ENCODE measurements at regions not wholly inside any gene's neighbourhood (a gene's known extent, or its start where the extent isn't known, plus 50 kb on each side); places are given as distances from the start of the nearest gene placed in this dataset.
"Not testable (repeated sequence)": the region's sequence is repeated elsewhere in the genome, so short reads cannot be mapped to it uniquely, and the experiment has no call there.

DNA sequence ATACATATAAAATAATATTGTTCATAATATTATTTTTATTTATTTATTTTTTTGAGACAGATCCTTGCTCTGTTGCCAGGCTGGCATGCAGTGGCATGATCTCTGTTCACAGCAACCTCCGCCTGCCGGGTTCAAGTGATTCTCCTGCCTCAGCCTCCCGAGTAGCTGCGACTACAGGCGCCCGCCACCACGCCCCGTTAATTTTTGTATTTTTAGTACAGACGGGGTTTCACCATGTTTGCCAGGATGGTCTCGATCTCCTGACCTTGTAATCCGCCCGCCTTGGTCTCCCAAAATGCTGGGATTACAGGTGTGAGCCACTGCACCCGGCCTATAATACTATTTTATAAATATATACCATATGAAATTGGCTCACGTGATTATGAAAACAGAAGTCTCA is 832.4 kb upstream of the TPTE start:
- TF ChIP-seq, protein P1, sequence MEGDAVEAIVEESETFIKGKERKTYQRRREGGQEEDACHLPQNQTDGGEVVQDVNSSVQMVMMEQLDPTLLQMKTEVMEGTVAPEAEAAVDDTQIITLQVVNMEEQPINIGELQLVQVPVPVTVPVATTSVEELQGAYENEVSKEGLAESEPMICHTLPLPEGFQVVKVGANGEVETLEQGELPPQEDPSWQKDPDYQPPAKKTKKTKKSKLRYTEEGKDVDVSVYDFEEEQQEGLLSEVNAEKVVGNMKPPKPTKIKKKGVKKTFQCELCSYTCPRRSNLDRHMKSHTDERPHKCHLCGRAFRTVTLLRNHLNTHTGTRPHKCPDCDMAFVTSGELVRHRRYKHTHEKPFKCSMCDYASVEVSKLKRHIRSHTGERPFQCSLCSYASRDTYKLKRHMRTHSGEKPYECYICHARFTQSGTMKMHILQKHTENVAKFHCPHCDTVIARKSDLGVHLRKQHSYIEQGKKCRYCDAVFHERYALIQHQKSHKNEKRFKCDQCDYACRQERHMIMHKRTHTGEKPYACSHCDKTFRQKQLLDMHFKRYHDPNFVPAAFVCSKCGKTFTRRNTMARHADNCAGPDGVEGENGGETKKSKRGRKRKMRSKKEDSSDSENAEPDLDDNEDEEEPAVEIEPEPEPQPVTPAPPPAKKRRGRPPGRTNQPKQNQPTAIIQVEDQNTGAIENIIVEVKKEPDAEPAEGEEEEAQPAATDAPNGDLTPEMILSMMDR (IDR thresholded peaks at IDR 0.05): not testable (repeated sequence)
- not testable (repeated sequence) for TF ChIP-seq POLR2A (IDR thresholded peaks at IDR 0.05)

Measured in esophagus squamous epithelium (tissue), 4 donors.